ENCODE measurements at regions not wholly inside any gene's neighbourhood (a gene's known extent, or its start where the extent isn't known, plus 50 kb on each side); places are given as distances from the start of the nearest gene placed in this dataset.

DNA sequence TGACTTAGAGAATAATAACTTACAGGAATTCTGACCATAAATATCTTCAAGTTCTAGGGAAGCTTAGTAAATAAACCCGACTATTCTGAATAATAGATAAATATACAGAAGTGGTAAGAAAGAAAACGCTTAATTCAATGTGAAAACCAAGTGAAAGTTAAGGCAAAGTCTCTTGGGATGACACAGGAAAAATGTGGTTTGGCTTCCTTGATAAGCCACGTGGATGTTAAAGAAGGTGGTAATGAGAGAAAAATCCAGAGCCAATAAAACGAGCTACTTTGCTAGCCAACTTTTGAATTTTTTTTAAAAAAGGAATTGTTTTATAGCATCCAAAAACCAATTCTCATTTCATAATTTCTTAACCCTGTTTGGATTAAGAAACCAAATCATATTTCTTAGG lies 166.2 kb upstream of the VRK2 start:
- no peak for DNase-seq (ENCODE audit: low spot score)

DNA sequence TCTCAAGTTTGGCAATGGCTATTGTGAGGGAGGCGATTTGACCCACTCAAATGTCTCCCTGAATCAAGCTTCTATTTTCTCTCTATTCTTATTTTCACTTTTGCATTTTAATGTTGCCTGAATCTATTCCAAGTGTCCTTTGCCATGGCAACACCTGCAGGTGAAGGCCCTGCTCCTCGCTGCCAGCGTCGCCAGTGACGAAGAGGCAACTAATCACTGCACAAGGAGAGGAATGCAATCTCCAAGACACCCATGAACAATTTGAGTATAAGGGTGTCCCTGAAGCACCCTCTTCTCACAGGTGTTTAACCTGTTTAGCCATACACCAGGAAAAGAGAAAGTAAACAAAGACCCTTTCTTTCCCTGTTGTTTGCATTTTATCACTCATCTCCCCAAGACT lies 165.6 kb upstream of the VRK2 start:
- DNase-seq (ENCODE audit: low spot score), result no peak

DNA sequence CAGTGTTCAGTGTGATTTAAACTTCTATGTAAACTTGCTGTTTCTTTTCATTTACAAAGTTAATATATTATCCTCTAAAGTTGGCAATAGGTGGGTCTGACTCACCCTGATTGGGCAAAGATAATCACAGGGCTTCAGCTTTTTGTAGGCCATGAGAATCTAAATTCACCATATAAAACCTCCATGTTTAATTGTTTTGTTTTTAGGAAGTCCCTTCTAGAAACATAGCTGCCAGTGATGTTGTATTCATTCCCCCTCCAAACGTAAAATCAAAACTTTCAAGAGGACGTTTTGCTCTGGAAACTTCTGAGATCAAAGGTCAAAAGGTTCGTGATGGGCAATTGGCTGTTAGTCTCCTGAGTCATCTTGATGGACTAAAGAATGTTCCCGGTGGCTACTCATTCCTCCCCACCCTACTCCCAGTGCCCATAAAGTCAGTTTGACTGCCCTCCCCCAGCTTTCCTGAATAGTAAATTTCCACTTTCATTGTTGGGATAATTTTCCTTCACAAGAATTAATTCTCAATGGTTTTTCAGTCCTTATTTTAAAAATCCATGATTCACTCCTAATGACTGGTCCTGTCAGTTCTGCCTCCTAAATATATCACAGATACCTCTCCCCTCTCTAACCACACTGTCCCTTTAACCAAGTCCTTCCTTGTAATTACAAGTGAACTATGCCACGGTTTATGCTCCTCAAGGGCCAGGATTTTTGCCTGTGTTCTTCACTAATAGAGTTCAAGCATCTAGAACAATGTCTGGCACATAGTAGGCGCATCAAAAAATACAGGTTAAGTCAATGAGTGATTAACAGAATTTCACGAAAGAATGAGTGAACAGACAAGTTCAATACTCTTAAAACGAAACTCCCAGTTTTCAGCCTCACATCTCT lies 164.4 kb upstream of the VRK2 start:
- DNase-seq (ENCODE audit: low spot score), result no peak

- no peak for DNase-seq (ENCODE audit: low spot score)
These were observed 163.6 kb upstream of the VRK2 start for GRCh38 chr2:57882895-57883515.

- DNase-seq (ENCODE audit: low spot score), result no peak
These were observed 162.3 kb upstream of the VRK2 start for GRCh38 chr2:57884281-57884680.

- DNase-seq (ENCODE audit: low spot score), result no peak
These were observed 160.9 kb upstream of the VRK2 start for GRCh38 chr2:57885742-57886141.

DNA sequence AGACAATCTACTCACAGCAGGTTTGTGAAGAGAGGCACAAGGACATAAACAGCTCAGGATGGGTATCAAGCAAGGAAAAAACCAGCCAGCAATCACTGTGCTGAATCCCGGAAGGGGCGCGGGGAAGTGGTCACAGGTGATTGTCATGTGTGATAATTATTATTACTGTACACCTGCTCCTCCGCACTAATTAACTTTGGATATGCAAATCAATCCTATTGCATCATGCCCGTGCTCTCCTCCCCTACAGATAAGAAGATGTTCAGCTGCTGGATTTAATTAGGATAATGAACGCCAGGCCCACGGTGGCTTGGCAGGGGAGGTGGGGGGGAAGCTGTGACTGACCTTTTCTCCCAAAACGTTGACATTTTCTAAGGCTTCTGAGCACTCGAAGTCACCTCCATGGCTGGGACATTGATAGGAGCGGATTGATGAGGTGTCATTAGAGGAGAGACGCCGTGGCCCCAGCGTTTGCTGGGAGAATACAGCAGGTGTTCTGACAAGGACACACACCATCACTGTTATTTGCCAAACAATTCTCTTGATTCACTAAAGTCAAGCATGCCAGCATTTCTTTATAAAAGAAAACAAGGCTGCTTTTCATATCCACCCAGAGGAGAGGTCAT lies 160.3 kb upstream of the VRK2 start:
- peak; percentile 25 for DNase-seq (ENCODE audit: low spot score)

GRCh38 chr2:57888463-57888862 lies 158.1 kb upstream of the VRK2 start:
- no peak for DNase-seq (ENCODE audit: low spot score)

DNA sequence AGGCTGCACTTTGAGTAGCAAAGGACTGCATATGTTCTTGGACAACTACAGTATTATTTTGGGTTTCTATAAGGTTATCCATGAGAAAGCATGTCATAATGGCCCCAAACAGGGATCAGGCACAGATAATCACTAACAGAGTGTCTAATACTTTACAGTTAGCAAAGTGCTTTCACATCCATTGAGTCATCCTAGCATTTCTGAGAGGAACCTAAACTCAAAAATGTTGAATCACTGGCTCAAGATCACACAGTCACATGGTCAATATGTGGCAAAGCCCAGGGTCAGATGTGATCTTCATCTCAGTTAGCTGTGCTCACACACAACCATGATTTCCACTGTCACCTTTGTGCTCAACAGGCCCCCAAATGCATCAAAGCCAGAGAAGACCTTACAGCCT lies 156.1 kb upstream of the VRK2 start:
- no peak for DNase-seq (ENCODE audit: low spot score)

DNA sequence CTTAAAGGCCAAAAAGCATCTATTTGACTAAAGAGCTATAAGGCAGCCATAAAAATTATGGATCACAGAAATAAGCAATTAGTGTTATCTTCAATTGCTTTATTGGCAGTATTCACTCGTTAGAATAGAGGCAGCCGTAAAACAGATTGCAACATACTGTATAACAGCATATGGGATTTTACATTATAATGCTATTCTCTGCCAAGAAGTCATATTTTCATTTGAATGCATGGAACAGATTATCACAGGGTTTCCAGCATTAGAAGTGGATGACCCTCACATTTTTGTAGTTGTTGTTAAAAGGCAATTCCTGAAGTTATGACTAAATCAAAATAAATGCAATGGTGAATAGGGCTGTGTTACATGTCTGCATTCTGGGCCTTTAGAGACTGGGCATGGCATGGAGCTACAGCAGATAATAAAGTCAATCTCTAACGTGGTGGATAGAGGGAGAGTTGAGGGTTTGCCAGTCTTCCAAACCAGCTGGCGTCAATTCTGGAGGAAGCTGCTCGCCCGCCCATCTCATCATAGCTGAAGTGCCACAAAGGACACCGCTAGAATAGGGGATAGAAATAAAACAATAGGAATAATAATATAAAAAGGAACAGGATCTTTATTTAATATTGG lies 155.4 kb upstream of the VRK2 start:
- DNase-seq (ENCODE audit: low spot score), result no peak

- DNase-seq (ENCODE audit: low spot score), result no peak
These were observed 153.7 kb upstream of the VRK2 start for GRCh38 chr2:57892920-57893319.

DNA sequence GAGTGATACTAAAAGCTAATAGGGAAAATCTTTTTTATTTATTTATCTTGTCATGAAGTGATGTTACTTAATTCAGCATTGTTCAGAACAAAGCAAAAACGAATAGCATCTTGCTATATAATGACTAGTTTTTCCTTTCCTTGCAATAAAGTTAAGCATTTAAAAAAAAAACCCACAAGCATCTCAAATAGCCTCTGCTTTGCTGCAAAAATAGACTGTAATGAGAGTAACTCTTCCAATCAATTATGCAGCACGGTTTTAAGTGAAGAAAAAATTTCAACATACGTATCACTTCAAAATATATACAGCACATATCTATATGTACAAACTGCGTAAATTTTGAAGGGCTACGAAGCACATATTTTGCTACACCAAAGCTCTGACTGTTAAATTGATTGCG lies 153.3 kb upstream of the VRK2 start:
- DNase-seq (ENCODE audit: low spot score), result no peak

DNA sequence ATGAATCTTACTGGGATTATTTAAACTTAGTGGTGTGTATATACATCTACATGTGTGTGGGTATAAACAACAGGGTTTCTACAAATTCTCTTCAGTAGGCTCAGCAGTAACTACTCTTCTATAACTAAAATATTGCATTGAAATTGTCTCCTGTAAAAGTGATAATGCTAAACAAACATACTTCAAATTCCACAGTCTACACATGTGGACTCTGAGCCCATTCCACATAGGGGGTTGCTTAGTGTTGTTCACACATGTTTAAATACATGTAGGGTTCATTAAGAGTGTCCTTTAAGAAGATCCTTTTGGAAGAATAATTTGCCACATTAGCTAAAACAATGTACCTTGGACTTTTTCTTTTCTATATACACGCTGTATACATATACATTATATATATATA lies 152.8 kb upstream of the VRK2 start:
- DNase-seq (ENCODE audit: low spot score), result no peak

DNA sequence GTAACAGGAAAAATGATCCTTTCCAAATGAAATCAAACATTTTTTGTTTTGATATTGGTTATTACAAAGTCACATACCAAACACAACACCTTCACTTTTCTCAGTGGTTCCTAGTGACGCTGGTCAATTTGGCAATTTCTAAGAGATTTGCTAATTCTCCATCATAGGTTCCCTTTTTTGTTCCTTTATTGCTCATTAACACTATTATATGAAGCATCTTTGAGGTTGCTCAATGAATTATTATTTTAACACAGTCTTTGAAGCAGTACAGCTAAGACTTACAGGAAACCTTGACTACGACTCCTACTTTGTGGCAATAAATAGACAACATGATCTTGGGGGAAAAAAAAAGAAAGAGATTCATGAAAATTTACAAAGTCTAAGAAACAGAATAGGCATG lies 152.2 kb upstream of the VRK2 start:
- DNase-seq (ENCODE audit: low spot score), result no peak

GRCh38 chr2:57897920-57898319 lies 148.7 kb upstream of the VRK2 start:
- no peak for DNase-seq (ENCODE audit: low spot score)

- no peak for DNase-seq (ENCODE audit: low spot score)
These were observed 146.7 kb upstream of the VRK2 start for GRCh38 chr2:57899898-57900297.

GRCh38 chr2:57902578-57902977 lies 144.0 kb upstream of the VRK2 start:
- no peak for DNase-seq (ENCODE audit: low spot score)

DNA sequence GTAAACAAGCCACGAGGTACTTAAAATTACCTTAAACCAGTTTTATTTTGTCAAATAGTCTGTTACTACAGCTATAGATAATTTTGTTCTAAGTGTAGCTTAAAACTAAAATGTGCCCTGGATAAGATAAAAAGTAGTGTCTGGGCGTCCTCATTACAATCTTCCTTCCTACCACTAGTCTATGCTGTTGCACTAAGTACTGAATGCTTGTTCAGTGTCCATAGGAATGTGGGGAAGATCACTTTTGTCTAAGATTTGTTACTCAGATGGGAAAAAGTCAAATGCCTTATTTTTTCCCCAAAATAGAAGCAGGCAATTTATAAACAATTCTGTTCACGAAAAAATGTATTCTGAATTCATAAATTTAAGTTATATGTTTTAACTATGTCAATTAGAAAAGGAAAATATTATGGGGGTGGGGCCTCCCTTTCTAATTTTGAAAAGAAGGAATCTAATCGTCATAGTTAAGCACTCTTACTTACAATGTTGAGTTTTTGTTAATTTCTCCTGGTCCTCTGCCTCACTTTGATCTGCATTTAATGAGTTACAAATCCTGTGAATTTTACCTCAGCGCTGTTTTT lies 140.4 kb upstream of the VRK2 start:
- DNase-seq (ENCODE audit: low spot score), result peak; percentile 14

GRCh38 chr2:57907411-57907810 lies 139.2 kb upstream of the VRK2 start:
- no peak for DNase-seq (ENCODE audit: low spot score)

- no peak for DNase-seq (ENCODE audit: low spot score)
These were observed 137.9 kb upstream of the VRK2 start for GRCh38 chr2:57908736-57909161.

GRCh38 chr2:57918126-57918525 lies 128.5 kb upstream of the VRK2 start:
- DNase-seq (ENCODE audit: low spot score), result no peak

DNA sequence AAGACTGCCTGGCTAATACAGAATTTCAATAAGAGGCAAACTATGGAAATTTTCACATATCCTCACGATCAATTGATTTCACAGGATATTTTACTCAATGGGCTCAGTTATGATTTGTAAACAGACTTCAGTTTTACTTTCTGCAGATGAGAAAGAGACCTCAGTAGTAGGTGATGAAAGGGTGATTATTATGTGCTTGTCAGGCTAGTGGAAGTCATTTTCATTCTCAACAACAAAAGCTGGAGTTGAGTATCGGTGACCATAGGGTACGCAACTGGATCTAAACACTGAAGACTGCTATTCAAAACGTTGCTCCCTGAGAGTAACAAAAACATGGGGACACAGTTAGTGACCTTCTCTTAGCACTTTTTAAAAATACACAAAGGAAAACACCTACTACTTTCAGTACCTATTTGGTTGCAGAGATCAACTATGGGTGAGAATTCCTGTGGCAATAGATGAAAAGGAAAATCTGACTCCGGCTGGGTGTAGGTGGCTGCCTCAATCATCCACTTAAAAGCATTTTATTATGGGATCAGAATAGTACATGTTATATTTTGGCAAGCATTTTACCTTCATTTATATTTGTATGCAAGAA lies 126.2 kb upstream of the VRK2 start:
- no peak for DNase-seq (ENCODE audit: low spot score)
